AG08396 (cell line): ENCODE measurements at regions not wholly inside any gene's neighbourhood (a gene's known extent, or its start where the extent isn't known, plus 50 kb on each side); places are given as distances from the start of the nearest gene placed in this dataset.

Experiments used
- DNase-seq: peaks from one replicate; pipeline ENCODE4 v3.0.0; 2012; ENCODE audit warnings: low spot score, mixed read lengths

DNA sequence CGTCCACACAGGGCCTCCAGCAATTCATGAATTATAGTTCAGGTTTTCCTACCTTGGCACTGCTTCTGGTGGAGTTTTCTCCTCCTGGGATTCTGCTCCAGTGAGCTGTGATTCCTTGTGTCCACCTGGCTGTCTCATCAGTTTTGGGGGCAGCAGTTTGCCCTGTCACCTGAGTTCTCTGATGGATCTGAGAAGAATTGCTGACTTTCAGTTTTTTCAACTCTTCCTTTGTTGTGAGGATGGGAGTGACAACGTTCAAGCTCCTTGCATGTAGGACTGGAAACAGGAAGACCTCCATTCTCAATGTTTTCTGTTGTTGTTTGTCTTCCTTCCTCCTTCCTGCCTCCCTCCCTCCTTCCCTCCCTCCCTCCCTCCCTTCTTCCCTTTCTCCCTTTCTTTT, 359.0 kb downstream of the TSN start:
- no peak for DNase-seq

DNA sequence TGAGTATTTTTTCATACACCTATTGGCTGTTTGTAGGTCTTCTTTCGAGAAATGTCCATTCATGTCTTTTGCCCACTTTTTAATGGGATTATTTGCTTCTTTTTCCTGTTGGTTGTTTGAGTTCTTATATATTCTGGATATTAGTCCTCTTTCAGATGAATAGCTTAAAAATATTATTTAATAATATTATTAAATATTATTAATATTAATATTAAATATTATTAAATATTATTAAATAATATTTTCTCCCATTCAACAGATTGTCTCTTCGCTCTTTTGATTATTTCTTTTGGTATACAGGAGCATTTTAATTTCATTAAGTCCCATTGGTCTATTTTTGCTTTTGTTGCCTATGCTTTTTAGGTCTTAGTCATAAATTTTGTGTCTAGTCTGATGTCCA, 361.9 kb downstream of the TSN start:
- no peak for DNase-seq

- DNase-seq, result no peak
These were observed 373.9 kb downstream of the TSN start for GRCh38 chr2:122129399-122129798.

GRCh38 chr2:122132147-122132691, 376.8 kb downstream of the TSN start:
- no peak for DNase-seq

DNA sequence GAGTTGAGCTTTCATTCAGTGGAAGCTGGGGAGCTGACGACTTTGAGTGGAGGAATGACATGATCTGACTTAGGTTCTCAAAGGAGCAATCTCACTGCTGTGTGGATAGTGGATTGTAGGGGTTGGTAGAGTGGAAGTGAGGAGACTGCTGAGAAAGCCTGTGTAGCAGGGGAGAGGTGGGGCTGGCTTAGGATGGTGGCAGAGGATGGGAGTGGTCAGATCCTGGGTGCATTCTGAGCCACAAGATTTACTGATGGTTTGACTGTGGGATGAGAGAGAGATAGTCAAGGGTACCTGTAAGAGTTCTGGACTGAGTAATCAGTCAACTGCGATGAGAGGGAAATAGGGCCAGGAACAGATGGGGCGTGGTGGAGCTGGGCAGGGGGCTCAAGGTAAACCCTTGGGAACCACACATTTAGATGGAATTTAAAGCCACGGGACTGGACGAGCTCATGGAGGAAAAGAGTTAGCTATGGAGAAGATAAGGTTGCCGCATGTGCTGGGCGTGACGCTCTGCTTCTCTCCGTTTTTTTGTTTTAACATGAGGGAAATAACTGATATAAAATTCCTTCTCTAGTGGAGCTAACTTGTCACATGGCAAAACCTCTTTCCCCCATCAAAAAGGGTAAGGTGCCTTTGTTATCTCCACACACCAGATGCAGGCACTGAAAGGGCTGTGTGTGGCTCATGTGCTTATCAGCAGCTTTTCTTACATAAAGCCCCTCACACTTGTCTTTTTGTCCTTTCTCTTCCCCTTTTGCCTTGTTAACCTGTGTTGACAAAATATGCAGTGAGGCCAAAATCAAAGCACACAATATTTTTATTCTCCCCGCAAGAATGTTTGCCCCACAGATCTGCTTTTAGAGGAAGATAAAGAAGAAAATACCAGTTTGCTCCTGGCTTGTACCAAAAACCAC, 379.8 kb downstream of the TSN start:
- DNase-seq, result no peak

DNA sequence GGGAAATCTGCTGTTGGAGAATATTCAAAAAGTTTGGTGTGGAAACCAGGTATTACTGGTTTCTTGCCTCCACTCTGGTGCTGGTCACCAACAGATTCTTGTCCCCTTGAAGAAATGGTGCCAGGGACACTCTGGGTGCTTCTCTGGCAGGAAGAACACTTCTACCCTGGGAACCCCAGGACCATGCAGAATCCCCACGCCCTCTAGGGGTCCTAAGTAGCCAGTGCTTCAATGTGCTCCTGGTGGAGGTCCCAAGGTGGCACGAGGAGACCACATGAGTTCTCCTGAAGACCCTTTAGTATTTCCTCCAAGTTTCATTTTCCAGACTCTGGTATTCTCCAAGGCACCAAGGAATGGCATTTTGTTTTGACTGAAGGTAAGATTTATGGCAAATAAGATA, 380.6 kb downstream of the TSN start:
- DNase-seq, result no peak

DNA sequence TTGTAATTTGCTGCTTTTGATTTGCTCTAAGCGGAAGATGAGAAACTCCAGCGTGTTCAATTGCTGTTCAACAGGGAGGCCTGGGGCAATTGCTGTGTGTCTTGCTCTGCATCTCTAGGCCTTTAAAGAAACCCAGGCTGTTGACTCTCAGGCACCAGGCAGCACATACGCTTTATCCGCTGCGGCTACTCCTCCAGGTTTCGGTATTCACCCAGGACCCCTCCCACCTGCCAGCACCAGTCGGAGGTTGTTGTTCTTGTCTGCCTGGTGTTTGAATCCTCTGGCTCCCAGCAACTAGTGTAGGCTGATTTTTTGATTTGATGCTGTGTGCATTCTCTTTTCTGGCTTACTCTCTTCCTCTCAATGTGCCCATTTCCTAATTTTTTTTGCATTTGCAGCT, 383.1 kb downstream of the TSN start:
- DNase-seq, result no peak

DNA sequence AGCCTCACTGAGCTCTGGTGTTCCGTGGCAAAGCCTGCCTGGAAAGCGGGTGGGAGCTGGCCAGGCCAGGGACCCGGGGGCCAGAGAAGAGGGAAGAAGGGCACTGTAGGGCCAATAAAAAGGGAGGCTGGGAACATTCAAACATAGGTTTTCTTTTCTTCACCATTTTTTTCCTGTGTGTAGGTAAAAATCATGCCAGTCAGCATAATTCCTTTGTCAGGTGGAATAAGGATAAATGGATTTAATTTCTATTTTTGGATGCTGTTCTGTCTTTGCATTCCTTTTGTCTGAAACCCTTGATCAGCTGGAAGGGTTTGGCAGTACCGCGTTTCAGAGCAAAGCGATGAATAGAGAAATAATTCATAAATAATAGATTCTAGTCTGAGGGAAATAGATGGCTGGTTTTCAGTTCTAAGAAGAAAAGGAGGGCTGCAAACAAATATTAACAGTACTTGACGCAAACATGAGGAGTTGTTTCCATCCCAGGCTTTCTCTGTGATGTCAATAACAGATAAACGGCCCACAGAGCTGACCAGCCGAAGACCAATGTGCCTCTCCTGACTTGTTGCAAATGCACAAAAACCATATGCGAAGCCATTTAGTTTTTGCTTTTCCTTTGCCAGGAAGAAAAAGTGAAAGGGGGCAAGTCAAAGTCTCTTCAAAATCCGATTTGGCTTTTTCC, 384.4 kb downstream of the TSN start:
- no peak for DNase-seq

GRCh38 chr2:122144884-122145283, 389.4 kb downstream of the TSN start:
- DNase-seq, result no peak

GRCh38 chr2:122145856-122146255, 390.4 kb downstream of the TSN start:
- DNase-seq, result no peak

DNA sequence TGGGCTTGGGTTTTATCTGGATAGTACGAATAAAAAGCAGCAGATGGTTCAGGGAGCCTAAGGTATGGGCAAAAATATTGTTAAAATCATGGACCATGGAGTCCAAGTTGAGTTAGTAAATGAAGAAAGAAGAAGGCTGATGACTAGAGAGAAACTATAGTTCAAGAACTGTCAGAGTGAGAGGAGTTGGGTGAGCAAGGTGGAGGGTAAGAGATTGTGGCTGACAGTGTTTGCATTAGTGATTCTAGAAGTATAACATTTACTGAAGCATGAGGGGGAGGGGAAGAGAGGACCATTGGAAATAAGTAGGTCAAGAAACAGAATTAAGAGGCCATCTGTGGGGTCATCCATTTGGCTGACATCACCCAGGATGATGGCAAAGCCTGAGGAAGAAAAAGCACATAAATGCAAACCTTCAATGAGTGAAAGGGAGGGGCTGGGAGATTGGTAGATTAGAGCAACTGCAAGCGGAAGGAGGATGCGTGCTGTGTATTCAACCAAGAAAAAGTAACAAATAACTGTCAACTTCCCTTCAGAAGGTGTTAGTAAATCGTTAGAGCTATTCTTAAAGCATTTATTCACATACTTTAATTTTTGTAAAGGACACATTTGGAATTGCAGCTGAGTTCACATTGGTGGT, 392.8 kb downstream of the TSN start:
- no peak for DNase-seq

DNA sequence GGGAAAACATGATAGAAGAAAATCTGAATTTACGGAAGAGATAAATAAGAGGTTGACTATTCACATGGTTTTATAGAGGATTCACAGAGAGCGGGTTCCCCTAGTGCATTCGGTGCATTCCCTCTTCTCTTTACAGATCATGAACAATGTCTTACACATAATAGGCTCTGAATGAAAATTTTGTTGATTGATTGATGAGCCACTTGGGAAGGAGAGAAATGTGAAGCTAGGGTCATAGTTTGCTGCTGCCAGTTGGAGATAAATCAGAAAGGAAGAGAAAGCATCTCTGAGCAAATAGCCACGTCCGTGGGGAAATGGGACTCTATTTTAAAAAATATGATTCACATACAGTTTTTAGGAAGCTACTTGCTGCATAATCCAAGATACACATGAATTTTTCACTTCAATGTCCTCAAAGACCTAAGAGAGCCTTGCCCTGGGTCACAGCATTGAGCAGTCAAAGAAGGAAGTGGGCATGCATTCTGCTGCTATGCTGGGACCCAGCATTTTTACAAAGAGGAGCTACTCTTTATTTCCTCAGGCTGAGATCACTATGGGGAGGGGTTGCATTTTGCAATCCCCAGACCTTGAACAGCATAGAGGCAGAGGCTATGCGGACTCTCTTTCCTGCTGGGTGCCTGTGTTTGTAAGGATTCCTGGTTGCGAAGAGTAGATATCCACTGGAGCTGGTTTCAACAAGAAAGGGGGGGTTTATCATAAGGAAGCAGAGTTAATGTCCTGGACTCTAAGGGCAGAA, 395.3 kb downstream of the TSN start:
- DNase-seq, result no peak

DNA sequence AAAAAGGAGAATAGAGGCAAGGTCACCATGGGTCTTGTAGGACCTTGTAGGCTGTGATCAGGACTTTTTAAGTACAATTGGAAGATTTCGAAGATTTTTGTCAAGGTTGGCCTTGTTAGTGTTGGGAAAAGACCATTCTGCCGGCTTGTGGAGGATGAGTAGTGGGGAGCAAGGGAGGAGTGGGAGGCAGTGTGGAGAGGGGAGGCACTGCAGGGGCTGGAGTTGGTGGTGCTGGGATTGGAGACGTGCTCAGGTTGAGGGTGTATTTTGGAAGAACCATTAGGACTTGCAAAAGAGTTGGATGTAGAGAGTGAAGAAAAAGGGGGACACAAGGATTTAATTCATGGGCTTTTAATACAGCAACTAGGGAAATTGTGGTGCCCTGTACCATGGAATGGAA, 397.1 kb downstream of the TSN start:
- no peak for DNase-seq

GRCh38 chr2:122156176-122156890, 400.9 kb downstream of the TSN start:
- DNase-seq, result no peak

DNA sequence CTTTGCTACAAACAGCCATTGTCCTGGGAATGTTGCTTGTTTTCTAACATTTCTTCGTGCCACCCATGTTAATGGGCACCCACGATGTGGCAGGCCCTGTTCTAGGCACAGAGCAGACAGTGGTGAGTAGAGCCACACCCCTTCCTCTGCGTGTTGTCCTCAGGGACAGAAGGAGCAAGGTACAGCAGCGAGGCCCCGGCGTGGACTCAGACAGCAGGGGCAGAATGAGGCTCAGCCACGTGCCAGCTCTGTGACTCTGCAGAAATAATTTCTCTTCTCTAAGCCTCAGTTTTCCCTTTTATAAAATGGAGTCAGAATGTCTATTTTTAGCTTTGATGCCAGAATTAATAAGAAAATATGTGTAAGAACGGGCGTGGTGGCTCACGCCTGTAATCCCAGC, 401.7 kb downstream of the TSN start:
- no peak for DNase-seq

DNA sequence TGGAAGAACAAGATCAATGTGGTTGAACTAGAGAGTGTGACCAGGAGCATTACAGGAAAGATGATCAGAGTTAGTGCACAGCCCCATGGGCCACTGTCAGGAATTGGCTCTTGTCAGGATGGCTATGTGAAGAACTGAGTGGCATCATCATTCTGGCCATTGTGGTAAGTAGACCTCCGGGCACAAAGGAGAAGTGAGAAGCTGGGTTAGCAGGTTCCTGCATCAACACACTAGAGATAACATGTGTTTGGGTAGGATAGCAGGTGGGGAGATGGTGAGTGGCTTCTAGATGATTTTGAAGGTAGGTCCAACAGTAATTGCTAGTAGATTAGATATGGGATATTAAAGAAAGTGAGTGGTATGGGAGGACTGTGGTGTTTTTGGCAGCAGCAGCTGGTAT, 408.2 kb downstream of the TSN start:
- no peak for DNase-seq

DNA sequence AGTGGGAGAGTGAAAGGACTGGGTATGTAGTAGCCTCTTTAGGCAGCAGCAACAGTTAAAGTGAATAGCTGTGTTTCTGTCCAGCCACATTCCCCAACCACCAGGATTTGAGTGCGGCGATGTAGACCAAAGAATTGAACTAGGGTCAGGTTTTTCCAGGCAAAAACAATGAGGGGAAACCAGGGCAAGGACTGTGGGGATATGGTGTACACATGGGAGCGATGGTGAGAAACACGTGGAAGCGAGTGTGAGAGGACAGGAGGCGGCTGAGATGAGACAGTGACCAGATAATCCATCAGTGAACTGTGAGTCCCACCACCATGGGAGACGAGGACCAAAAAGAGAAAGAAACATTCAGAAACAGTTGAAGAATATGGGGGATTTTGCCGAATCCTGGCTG, 409.5 kb downstream of the TSN start:
- no peak for DNase-seq

DNA sequence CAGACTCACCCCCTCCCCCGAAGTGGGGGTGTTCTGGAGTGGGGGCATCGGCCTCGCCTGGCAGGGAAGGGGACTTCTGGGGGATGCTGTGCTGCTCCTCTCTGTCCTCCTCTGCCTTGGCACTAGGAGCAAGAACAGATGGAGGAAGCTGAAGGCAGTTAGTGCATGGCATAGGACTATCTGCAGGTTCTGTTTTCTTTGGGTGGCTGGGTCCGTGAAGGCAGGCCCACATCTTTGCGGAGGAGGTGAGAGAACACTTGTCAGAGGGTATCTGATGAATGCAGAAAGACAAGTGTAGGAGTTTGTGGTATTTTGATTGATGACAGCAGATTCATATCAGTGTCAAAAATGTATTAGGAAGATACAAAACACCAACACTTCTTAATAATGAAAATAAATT, 411.4 kb downstream of the TSN start:
- DNase-seq, result no peak

DNA sequence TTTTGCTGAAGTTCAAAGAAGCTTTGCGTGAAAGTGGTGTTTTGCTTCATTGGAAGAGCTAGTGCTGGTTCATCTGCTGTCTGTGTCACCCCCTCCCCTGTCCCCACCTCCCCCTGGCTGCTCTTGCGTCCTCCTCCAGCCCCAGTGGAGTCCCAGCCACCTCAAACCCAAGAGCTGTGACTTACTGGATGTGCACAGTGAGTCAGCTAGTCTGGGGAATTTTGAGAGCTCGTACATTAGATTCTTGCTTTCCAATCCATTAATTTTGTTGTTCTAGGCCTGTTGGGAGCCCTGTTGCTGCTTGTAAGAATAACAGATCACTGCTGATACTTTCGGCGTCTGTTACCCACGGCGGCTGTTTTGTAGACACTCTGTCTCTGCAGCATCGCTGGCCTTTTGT, 412.1 kb downstream of the TSN start:
- DNase-seq, result no peak

DNA sequence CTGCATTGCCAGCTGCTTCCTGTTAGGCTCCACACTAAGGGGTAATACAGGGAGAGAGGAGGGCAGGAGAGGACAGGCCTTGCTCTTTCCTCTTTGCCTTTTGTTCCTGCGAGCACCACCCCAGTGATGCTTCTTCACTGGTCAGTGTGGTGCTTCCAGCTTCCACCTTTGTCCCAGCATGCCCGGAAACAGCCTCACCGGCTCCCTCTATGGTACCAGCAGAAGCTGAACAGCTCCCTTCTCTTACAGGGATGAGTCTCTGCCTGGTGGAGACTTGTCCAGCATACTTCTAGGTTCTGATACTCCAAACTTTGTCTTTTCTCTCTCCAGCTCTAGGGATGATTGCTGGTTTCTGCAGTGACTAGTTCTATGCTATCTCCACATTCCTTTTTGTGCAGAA, 413.3 kb downstream of the TSN start:
- no peak for DNase-seq

GRCh38 chr2:122172812-122173211, 417.4 kb downstream of the TSN start:
- no peak for DNase-seq
